Mucosa of stomach (tissue), 1 donor: ENCODE measurements at regions not wholly inside any gene's neighbourhood (a gene's known extent, or its start where the extent isn't known, plus 50 kb on each side); places are given as distances from the start of the nearest gene placed in this dataset.

ENCODE experiments used
- H3K27me3 ChIP-seq: one replicate; pipeline ENCODE4 v1.7.0; 2013; ENCODE audit warnings: mild to moderate bottlenecking, low read length; ENCODE audit not compliant: control insufficient read depth, insufficient read depth
- H3K36me3 ChIP-seq: one replicate; pipeline ENCODE4 v1.7.0; 2013; ENCODE audit warnings: low read length; ENCODE audit not compliant: control insufficient read depth, insufficient read depth
- H3K4me1 ChIP-seq: one replicate; pipeline ENCODE4 v1.7.0; 2013; ENCODE audit warnings: mild to moderate bottlenecking, low read length; ENCODE audit not compliant: control insufficient read depth, insufficient read depth
- H3K4me3 ChIP-seq: one replicate; pipeline ENCODE4 v1.7.0; 2013; ENCODE audit warnings: low read length
- H3K9ac ChIP-seq: one replicate; pipeline ENCODE4 v1.7.0; 2013; ENCODE audit warnings: mild to moderate bottlenecking, low read length, moderate library complexity
- H3K9me3 ChIP-seq: one replicate; pipeline ENCODE4 v1.7.0; 2013; ENCODE audit warnings: mild to moderate bottlenecking, low read length, moderate library complexity; ENCODE audit not compliant: control insufficient read depth
- donor health status: Pancreatic carcinoma.

DNA sequence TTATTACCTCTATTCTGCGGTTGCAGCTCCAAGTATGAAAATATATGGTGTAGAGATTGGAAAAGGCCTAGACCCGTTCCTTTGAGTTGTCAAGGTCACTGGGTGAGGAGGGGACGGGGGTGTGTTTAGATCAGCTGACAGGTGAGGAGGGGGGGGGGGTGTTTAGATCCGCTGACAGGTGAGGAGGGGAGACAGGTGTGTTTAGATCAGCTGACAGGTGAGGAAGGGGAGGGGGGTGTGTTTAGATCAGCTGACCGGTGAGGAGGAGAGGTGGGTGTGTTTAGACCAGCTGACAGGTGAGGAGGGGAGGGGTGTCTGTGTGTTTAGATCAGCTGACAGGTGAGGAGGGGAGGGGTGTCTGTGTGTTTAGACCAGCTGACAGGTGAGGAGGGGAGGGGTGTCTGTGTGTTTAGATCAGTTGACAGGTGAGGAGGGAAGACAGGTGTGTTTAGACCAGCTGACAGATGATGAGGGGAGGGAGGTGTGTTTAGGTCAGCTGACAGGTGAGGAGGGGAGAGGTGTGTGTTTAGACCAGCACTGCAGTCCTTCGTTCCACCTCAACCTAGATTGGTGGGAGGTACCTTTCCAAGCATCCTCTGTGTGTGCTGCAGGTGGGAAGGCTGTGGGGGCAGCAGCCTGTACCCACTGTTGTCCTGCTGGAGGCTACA, 655.0 kb upstream of the ADARB2 start:
- Histone ChIP-seq H3K9ac (no peak overlapping the region), H3K36me3 (no peaks in the 10 kb centered on the region), H3K4me3 (no peak overlapping the region), H3K9me3 (no peaks in the 10 kb centered on the region), H3K4me1 (no peaks in the 10 kb centered on the region), H3K27me3 (no peaks in the 10 kb centered on the region)

DNA sequence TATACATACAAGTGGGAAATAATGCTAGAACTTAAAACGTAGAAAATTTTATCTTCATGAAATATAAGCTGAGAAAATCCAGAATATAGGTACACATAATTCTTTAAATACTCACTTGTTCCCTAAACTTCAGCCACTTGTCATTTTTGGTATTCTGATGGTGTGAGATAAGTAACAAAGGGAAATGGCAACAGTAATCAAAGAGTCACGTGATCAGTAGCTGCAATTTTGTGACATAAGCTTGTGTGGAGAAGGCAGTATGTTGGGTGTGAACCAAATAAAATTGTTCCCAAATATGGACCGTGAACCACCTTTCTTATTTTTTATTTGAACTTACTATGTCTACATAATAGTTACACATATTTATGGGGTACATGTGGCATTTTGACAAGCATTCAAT, 650.3 kb upstream of the ADARB2 start:
- no peaks in the 10 kb centered on the region for H3K27me3 ChIP-seq
- H3K9me3 ChIP-seq: no peaks in the 10 kb centered on the region
- no peak overlapping the region for H3K9ac ChIP-seq
- no peak overlapping the region for H3K4me3 ChIP-seq
- no peaks in the 10 kb centered on the region for H3K36me3 ChIP-seq
- H3K4me1 ChIP-seq: no peaks in the 10 kb centered on the region

DNA sequence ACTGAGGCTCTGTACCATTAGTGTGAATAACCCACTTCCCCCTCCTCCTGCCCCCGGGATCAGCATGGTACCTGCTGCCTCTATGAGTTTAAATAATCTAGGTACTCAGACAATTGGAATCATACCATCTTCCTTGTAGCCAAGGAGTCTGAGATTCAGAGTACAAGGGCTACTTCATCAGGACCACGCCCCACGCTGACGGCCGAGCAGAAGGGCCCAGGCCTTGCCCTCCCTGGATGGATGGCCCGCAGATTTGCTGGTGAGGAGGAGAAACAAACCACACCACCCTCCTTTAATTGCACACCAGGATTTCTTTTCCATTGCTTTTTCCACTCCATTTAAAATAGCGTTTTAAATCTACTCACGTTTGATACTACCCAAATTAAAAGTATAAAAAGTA, 649.9 kb upstream of the ADARB2 start:
- H3K4me1 ChIP-seq: no peaks in the 10 kb centered on the region
- no peak overlapping the region for H3K4me3 ChIP-seq
- H3K27me3 ChIP-seq: no peaks in the 10 kb centered on the region
- H3K9me3 ChIP-seq: no peaks in the 10 kb centered on the region
- no peaks in the 10 kb centered on the region for H3K36me3 ChIP-seq
- no peak overlapping the region for H3K9ac ChIP-seq

DNA sequence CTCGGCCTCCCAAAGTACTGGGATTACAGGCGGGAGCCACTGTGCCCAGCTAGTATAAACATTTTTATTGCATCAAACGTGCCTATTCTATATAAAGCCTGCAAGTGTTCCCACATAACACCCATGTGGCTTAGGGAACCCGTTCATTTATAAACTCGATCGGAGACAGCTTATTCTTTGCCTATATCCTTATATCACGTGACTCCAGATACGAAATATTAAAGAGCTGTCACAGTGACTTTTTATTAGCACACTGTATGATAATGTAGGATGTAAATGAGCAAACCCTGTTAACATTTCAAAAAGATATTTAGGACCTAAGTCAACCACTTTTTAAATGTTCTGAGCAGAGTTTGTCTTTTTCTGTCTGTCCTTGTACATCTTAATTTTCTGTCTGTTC, 642.9 kb upstream of the ADARB2 start:
- Histone ChIP-seq H3K9ac (no peak overlapping the region), H3K36me3 (no peaks in the 10 kb centered on the region), H3K27me3 (no peaks in the 10 kb centered on the region), H3K4me3 (no peak overlapping the region), H3K9me3 (no peaks in the 10 kb centered on the region), H3K4me1 (no peaks in the 10 kb centered on the region)

DNA sequence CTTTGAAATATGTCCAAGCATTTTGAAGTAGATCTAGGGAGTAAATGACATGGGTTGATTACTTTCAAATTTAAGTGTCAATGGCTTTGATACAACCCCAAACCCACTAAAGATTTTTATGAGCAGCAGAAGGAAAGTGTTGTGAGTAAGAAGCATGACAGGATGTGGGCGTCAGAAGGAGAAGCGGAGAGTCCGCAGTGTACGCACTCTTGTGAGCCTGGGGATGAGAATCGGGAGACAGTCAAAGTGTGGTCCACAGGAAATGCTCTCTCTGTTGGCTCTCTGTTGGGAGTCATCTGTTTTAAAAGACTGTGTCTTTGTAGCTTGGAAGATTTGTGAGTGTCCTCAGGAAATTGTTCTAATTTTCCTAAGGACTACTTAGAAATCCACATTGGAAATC, 629.8 kb upstream of the ADARB2 start:
- H3K9ac ChIP-seq: no peak overlapping the region
- H3K9me3 ChIP-seq: no peaks in the 10 kb centered on the region
- no peaks in the 10 kb centered on the region for H3K36me3 ChIP-seq
- no peak overlapping the region for H3K4me3 ChIP-seq
- H3K4me1 ChIP-seq: no peaks in the 10 kb centered on the region
- no peaks in the 10 kb centered on the region for H3K27me3 ChIP-seq

DNA sequence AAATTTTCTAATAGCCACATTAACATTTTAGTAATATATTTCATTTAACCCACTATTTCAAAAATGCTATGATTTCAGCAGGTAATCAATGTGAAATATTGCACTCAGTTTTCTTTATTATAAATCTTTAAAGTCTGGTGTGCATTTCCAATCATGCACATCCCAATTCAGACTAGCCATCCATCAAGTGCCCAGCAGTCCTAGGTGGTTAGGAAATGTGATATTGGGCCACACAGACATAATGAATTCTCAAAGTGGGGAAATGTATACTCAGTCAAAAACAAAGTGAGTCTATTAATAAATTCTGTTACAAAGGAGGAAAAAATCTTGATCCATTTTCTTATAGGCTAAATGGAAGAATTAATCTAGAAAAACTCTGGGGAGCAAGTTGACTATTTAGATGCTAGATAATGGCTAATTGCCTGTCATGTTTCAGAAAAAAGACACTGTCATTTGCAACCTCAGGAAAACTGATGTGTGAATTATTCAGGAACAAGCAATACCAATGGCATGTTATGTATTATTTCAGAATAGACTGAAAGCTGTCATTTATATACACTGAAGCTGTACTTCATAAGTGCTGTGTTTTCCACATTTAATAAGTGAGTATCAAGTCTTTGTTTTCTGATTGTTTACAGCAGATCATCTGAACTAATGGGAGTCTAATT, 629.1 kb upstream of the ADARB2 start:
- H3K9me3 ChIP-seq: no peaks in the 10 kb centered on the region
- no peaks in the 10 kb centered on the region for H3K36me3 ChIP-seq
- no peaks in the 10 kb centered on the region for H3K4me1 ChIP-seq
- no peaks in the 10 kb centered on the region for H3K27me3 ChIP-seq
- H3K4me3 ChIP-seq: no peak overlapping the region
- H3K9ac ChIP-seq: no peak overlapping the region

DNA sequence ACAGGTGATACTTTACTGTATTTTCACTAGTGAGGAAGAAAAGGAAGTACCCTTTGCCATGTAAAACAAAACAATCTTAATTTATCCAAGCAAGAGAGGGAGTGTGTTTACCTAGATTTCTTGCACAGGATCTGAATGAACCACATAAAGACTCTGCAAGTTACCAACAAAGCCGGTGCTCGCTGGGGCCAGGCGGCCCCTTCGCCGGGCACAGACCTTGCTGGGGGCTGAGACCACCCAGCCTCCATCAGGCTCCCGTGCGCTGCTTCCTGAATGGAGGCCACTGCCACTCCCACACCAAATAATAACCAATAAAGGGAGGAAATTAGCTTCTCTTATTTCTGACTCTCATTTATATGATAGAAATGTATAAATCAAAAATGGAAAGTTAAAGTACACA, 625.0 kb upstream of the ADARB2 start:
- Histone ChIP-seq H3K4me1 (no peaks in the 10 kb centered on the region), H3K4me3 (no peak overlapping the region), H3K9ac (no peak overlapping the region), H3K27me3 (no peaks in the 10 kb centered on the region), H3K36me3 (no peaks in the 10 kb centered on the region), H3K9me3 (no peaks in the 10 kb centered on the region)

DNA sequence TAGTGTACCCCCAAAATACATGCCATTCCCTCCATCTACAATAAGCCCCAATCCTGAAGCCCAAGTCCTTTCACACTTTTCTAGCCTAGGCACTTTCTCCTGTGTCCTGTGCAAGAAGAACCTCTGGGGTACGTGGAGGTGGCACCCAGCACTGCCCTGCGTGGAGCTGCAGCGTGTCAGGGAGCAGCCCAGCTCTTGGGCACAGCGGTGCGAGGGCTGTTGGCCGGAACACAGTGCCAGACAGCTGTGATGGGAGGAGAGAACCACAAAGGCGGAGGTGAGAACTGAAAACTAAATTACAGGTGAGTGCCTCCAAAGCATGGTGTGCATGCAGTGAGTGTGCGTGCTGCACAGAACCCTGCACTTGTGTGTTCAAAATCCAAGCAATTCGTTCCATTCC, 621.3 kb upstream of the ADARB2 start:
- Histone ChIP-seq H3K4me1 (no peaks in the 10 kb centered on the region), H3K9ac (no peak overlapping the region), H3K36me3 (no peaks in the 10 kb centered on the region), H3K4me3 (no peak overlapping the region), H3K27me3 (no peaks in the 10 kb centered on the region), H3K9me3 (no peaks in the 10 kb centered on the region)

DNA sequence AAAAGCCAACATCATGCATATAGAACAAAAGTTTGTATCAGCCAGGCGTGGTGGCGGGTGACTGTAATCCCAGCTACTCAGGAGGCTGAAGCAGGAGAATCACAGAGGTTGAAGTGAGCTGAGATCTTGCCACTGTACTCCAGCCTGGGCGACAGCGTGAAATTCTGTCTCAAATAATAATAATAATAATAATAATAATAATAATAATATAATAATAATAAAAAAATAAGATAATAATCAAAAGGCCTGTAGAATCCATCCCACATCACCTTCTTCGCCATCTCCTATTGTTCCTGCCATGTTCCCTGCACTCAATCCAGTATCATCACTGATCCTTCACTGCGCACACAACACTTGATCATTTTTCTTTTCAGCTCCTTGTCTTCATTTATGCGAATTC, 619.3 kb upstream of the ADARB2 start:
- Histone ChIP-seq H3K9ac (no peak overlapping the region), H3K36me3 (no peaks in the 10 kb centered on the region), H3K27me3 (no peaks in the 10 kb centered on the region), H3K9me3 (no peaks in the 10 kb centered on the region), H3K4me1 (no peaks in the 10 kb centered on the region), H3K4me3 (no peak overlapping the region)

DNA sequence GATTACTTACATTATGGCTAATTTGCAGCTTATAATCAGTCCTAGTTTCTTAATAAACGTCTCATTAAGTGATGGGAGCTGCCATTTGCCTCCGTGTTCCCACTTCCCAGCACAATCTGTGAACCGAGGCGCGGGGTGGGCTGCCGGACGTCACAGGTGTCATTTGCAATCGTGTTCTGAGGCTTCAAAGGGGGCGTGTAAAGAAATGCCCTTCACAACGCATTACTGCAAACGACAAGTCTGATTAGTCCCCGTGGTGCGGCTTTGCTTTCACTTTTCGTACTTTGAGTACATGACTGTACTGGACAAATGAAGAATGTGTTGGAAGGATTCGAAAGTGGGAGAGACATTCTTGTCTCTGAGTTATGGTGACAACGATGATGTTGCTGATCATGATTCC, 614.2 kb upstream of the ADARB2 start:
- Histone ChIP-seq H3K4me3 (no peak overlapping the region), H3K9ac (no peak overlapping the region), H3K36me3 (no peaks in the 10 kb centered on the region)

DNA sequence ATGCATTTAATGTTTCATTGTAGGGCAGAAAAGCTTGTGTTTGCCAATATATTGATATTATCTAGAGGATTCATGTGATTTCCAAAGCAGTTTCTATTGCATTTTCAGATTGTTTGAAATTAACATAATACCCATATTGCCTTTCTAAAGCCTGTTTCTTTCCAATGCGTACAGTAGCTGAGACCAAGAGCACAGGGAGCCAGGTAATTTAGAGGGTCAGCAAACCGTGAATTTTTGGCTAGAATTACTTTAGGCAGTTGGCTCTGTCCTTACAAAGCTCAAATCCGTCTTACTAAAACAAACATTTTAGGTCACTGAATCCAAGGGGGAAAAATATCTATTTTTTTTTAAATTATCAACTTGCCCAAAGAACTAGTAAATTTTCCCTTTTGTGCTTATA, 604.9 kb upstream of the ADARB2 start:
- Histone ChIP-seq H3K4me3 (no peak overlapping the region), H3K4me1 (no peaks in the 10 kb centered on the region), H3K36me3 (no peaks in the 10 kb centered on the region), H3K9me3 (no peaks in the 10 kb centered on the region), H3K9ac (no peak overlapping the region), H3K27me3 (no peaks in the 10 kb centered on the region)

More for the DNA sequence above, 614.2 kb upstream of the ADARB2 start:
- Histone ChIP-seq H3K9me3 (no peaks in the 10 kb centered on the region), H3K4me1 (no peaks in the 10 kb centered on the region), H3K27me3 (no peaks in the 10 kb centered on the region)

DNA sequence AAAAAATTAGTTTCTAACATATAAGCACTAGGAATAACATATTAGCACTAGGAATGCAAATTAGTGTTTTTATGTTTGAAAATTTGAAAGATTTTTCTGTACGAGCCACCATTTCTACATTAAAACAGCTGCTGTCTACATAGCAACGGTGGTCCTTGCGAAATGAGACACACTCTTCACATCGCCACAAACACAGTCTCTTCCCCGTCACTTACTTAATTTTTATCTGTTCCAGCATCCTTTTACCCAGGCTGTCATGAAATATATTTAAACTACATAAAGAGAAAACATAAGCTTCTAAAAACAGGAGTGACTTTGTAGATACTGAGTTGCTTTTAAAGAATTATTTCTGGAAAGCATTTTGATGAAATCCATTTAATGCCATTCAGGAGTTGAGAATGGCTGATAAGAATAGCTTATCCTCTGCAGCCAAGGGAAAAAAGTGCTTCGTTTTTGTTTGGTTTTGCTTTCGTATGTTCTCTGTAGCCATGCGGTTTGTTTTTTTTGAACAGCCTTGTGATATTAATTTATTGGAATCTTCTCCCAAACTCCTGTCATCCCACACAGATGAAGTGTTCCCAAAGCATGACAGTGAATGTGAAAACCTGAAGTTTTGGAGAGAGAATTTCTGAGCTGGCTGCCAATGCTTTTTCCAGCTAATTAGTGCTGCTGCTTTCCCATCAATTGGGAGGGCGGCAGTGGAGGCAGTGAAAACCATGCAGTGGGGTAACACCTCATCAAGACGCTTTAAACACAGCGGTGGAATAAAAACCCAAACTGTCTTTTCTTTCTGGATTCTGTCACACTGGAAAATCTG, 603.7 kb upstream of the ADARB2 start:
- no peak overlapping the region for H3K9ac ChIP-seq
- no peak overlapping the region for H3K4me3 ChIP-seq
- no peaks in the 10 kb centered on the region for H3K4me1 ChIP-seq
- H3K9me3 ChIP-seq: no peaks in the 10 kb centered on the region
- H3K36me3 ChIP-seq: no peaks in the 10 kb centered on the region
- H3K27me3 ChIP-seq: no peaks in the 10 kb centered on the region
